ENCODE measurements at regions not wholly inside any gene's neighbourhood (a gene's known extent, or its start where the extent isn't known, plus 50 kb on each side); places are given as distances from the start of the nearest gene placed in this dataset.

GRCh38 chr16:64470916-64471315, 650.9 kb downstream of the CDH11 start:
- H3K4me3 Mint-ChIP-seq = no peak overlapping the region
- peak overlapping the region in 2 of 3 experiments; percentile 26 to 64 for H3K27ac Mint-ChIP-seq
- no peaks in the 10 kb centered on the region for H3K36me3 Mint-ChIP-seq (ENCODE audit: low read depth)
- TF ChIP-seq CTCF (IDR thresholded peaks at IDR 0.05; ENCODE audit: unreplicated experiment in 3 of 3) = no peak
- peaks cover 10% of the 10 kb centered on the region for H3K9me3 Mint-ChIP-seq
- peaks cover 52% of the 10 kb centered on the region for H3K4me1 Mint-ChIP-seq
- no peaks in the 10 kb centered on the region for H3K27me3 Mint-ChIP-seq (ENCODE audit: low read depth)

DNA sequence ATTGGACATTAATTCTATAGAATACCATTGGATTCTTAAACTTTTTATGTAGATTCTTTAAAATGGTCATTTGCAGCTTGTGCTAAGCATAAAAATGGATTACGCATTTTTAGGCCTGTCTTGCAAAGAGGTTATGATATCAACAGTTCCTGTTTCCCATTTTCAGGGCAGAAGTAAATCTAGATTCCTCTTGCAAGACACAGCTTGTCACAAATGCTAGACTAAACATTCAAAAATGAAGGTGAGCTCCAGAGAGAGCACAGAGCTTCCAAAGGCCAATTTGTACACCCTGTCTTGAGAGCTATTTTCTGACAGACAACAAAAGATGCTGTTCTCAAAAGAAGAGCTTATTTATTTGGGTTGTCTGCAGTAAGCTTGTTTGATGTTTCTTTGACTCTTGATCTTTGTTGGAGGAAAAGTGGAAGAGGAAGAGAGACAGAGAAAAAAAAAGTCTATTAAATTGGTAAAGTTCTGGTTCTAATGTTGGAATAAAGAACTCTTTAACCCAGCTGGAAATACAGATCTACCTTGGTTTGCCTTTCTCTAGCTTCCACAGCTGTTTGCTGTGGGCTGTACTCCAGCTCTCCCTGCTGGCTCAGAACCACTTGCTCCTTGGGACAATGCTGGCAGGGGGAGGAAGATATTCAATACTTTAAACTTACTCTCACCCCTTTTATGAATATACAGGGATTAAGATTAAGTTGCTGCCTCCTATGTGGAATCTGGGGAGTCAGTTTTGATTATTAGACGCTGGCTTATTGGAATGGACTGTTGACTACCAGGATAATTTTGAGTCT, 651.8 kb downstream of the CDH11 start:
- H3K36me3 Mint-ChIP-seq (ENCODE audit: low read depth) = no peaks in the 10 kb centered on the region
- TF ChIP-seq CTCF (IDR thresholded peaks at IDR 0.05; ENCODE audit: unreplicated experiment in 3 of 3) = peak in 1 of 3 experiments; percentile 11
- H3K4me3 Mint-ChIP-seq = peak overlapping the region in 1 of 3 experiments; percentile 43
- peaks cover 44% of the 10 kb centered on the region for H3K4me1 Mint-ChIP-seq
- peaks cover 14% of the 10 kb centered on the region for H3K9me3 Mint-ChIP-seq
- H3K27ac Mint-ChIP-seq = peak overlapping the region; percentile 40 to 64 (median 54)
- H3K27me3 Mint-ChIP-seq (ENCODE audit: low read depth) = no peaks in the 10 kb centered on the region

DNA sequence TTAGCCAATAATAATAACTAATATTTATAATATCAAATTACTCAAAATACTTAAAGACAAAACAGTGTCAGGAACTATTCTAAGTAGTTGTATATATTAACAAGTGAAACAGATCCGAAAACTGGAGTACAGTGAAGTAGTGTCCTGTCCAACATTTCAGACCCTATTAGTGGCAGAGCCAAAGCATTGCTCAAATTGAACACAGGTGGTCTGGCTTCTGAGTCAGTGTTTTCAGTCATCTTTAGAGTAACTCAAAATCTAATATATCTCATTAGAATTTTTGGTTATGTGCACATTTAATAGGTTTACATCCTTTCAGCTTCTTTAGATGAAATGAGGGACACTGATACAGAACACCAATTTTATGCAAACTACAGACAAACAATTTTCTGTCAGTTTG, 652.5 kb downstream of the CDH11 start:
- Mint-ChIP-seq H3K4me1 (peaks cover 37% of the 10 kb centered on the region), H3K9me3 (peaks cover 16% of the 10 kb centered on the region), H3K27me3 (ENCODE audit: low read depth) (no peaks in the 10 kb centered on the region), H3K4me3 (no peak overlapping the region), H3K36me3 (ENCODE audit: low read depth) (no peaks in the 10 kb centered on the region), H3K27ac (peak overlapping the region; percentile 40 to 64 (median 54))
- no peak for TF ChIP-seq CTCF (IDR thresholded peaks at IDR 0.05; ENCODE audit: unreplicated experiment in 3 of 3)

DNA sequence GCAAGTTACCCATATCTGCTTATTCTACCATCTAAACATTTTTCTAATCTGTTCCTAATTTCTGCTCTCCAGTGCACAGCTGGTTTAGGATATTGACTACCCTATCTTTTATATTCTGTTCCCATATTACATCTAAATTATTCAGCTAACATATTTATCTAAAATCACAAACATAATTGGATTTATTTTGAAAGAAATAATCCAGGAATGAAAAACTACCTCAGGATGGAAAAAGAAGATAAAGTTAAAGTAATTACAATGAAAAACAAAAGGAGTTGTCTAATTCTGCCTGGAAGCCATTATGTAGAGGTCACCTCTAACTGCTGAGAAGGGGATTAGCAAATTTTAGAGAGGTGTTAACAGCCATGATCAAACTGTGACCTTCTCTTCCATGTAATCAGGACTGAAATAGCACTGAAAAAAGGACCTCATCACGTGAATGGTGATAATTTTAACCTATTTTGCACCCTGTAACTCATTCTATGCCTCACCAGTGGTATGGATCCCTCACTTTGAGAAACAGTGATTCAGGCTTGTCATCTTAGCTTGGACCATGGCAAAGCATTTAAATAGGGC, 653.3 kb downstream of the CDH11 start:
- Mint-ChIP-seq H3K27me3 (ENCODE audit: low read depth) (no peaks in the 10 kb centered on the region), H3K36me3 (ENCODE audit: low read depth) (no peaks in the 10 kb centered on the region), H3K27ac (peak overlapping the region in 2 of 3 experiments; percentile 24 to 46), H3K4me1 (peaks cover 30% of the 10 kb centered on the region), H3K4me3 (no peak overlapping the region), H3K9me3 (peaks cover 16% of the 10 kb centered on the region)
- no peak for TF ChIP-seq CTCF (IDR thresholded peaks at IDR 0.05; ENCODE audit: unreplicated experiment in 3 of 3)

DNA sequence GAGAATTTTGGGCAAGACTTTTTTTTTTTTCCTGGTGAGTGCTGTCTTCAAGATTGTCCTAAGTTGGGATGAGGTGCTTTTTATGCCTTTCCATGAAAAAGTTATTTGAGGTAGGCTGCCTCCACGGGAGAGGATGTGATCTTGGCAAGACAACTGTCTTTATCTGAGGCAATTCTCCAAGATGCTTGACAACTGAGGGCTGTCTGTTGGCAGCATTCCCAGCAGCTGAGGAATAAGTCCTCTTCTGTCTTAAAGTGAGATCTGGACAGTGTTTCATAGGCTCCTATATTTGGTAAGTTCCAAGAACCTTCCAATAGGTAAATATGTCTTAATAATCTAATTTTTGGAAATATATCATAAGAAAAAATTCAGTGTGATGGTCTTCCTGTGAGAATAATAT, 662.0 kb downstream of the CDH11 start:
- H3K4me3 Mint-ChIP-seq = no peak overlapping the region
- H3K9me3 Mint-ChIP-seq = peaks cover 6% of the 10 kb centered on the region
- TF ChIP-seq CTCF (IDR thresholded peaks at IDR 0.05; ENCODE audit: unreplicated experiment in 3 of 3) = no peak
- H3K4me1 Mint-ChIP-seq = peaks cover 13% of the 10 kb centered on the region
- H3K27me3 Mint-ChIP-seq (ENCODE audit: low read depth) = no peaks in the 10 kb centered on the region
- peak overlapping the region in 2 of 3 experiments; percentile 41 to 73 for H3K27ac Mint-ChIP-seq
- no peaks in the 10 kb centered on the region for H3K36me3 Mint-ChIP-seq (ENCODE audit: low read depth)

All from nephron (organoid).